Caco-2 (cell line): ENCODE measurements at regions not wholly inside any gene's neighbourhood (a gene's known extent, or its start where the extent isn't known, plus 50 kb on each side); places are given as distances from the start of the nearest gene placed in this dataset.

Experiments
- BruUV-seq: library from RNA; stranded (reverse); fragments of 400-500 nt; replicated peaks from 2 replicates; lab custom pipeline; 2021; lab: Mats Ljungman, UMichigan
- CTCF ChIA-PET: fragments of 300-600 bp; sonication (Branson Sonifier 250); formaldehyde crosslinking; loops from one replicate; lab custom pipeline; 2022; ENCODE audit warnings: antibody characterized with exemption; lab: Charles Lee
- POLR2A ChIA-PET: fragments of 300-600 bp; sonication (Branson Sonifier 250); formaldehyde crosslinking; loops from one replicate; lab custom pipeline; 2022; ENCODE audit warnings: antibody characterized with exemption; lab: Charles Lee
- DNase-seq, 2 experiments: peaks; one replicate each; pipeline versions ENCODE4 v3.0.0 to v3.0.0-alpha.2; 2020 to 2022
- H3K27me3 ChIP-seq: replicated peaks from 2 replicates; pipeline ENCODE4 v1.6.0; 2011; ENCODE audit warnings: low read length; ENCODE audit not compliant: control insufficient read depth, insufficient read depth
- H3K36me3 ChIP-seq: 2 replicates; pipeline ENCODE4 v1.5.1; 2011; ENCODE audit warnings: low read length; ENCODE audit not compliant: control insufficient read depth, insufficient read depth
- H3K4me1 ChIP-seq: fragments of 250-450 bp; sonication (Bioruptor Pico); 2 replicates; pipeline ENCODE4 v1.5.1; 2020; ENCODE audit warnings: mild to moderate bottlenecking
- H3K4me3 ChIP-seq: 2 replicates; pipeline ENCODE4 v1.5.1; 2011; ENCODE audit warnings: low read depth, mild to moderate bottlenecking, control low read depth, low read length
- H3K9me3 ChIP-seq: fragments of 250-450 bp; sonication (Bioruptor Pico); 2 replicates; pipeline ENCODE4 v1.5.1; 2020; ENCODE audit warnings: mild to moderate bottlenecking, moderate library complexity
- H3K27ac Mint-ChIP-seq: one replicate; pipeline ENCODE4 v1.8.0; 2022; ENCODE audit warnings: mixed read lengths; ENCODE audit not compliant: unreplicated experiment
- H3K27me3 Mint-ChIP-seq: one replicate; pipeline ENCODE4 v1.8.0; 2022; ENCODE audit warnings: mixed read lengths; ENCODE audit not compliant: insufficient read depth, unreplicated experiment
- H3K36me3 Mint-ChIP-seq: one replicate; pipeline ENCODE4 v1.8.0; 2022; ENCODE audit warnings: mild to moderate bottlenecking, mixed read lengths; ENCODE audit not compliant: insufficient read depth, unreplicated experiment
- H3K4me1 Mint-ChIP-seq: one replicate; pipeline ENCODE4 v1.8.0; 2022; ENCODE audit warnings: low read depth, mixed read lengths; ENCODE audit not compliant: unreplicated experiment
- H3K4me3 Mint-ChIP-seq: one replicate; pipeline ENCODE4 v1.8.0; 2022; ENCODE audit warnings: mild to moderate bottlenecking, moderate library complexity, mixed read lengths; ENCODE audit not compliant: unreplicated experiment
- H3K9me3 Mint-ChIP-seq: one replicate; pipeline ENCODE4 v1.8.0; 2022; ENCODE audit warnings: mixed read lengths; ENCODE audit not compliant: unreplicated experiment
- intact Hi-C: fragments of 100-400 bp; cut with micrococcal nuclease; formaldehyde crosslinking; loops from one replicate; pipeline ENCODE4 v1.10.0; 2022; ENCODE audit not compliant: unreplicated experiment
- TF ChIP-seq, protein P1 (sequence below), 2 experiments: fragments of 200-600 bp in 1 of 2; IDR thresholded peaks; 1 replicate in 1 of 2; 2 replicates in 1 of 2; pipeline versions ENCODE4 v1.5.1 to v1.8.0; 2011 to 2022; ENCODE audit warnings: antibody characterized with exemption in 1 of 2, control low read depth in 1 of 2, inconsistent platforms in 1 of 2, low read depth in 1 of 2, low read length in 1 of 2, mild to moderate bottlenecking in 1 of 2, moderate library complexity in 1 of 2; ENCODE audit not compliant: insufficient read depth in 1 of 2, severe bottlenecking in 1 of 2, unreplicated experiment in 1 of 2

DNA sequence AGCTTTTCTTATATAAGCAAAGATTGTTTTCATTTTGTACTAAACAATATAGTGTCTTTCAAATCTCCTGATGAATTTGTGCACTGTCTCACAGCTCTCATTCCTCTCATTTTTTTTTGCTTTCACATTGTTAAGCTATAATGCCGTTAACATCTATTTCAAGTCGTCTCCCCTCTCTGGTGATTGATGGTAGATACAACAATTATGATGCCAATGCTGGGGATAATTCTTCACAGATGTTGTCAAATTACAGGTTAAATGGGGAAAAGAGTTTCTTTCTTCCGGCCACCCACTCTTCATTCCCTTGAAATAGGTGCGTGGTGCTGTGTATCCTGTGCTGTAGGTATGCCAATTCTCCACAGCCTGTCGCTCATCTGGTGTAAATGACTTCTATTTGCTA is 1053.7 kb upstream of the ZEB2 start:
- POLR2A ChIA-PET: interaction anchor here (0.6 kb wide), 1 partner anchor 141 kb away, joined by 3 read pairs; no protein-coding TSS in a partner anchor
- H3K27me3 Mint-ChIP-seq: no peaks in the 10 kb centered on the region
- H3K9me3 Mint-ChIP-seq: no peaks in the 10 kb centered on the region
- H3K4me1 Mint-ChIP-seq: no peaks in the 10 kb centered on the region
- no TSS peak for BruUV-seq
- H3K27ac Mint-ChIP-seq: no peak overlapping the region
- no peaks in the 10 kb centered on the region for H3K9me3 ChIP-seq
- no peaks in the 10 kb centered on the region for H3K4me1 ChIP-seq
- H3K36me3 Mint-ChIP-seq: no peaks in the 10 kb centered on the region
- TF ChIP-seq, protein P1, sequence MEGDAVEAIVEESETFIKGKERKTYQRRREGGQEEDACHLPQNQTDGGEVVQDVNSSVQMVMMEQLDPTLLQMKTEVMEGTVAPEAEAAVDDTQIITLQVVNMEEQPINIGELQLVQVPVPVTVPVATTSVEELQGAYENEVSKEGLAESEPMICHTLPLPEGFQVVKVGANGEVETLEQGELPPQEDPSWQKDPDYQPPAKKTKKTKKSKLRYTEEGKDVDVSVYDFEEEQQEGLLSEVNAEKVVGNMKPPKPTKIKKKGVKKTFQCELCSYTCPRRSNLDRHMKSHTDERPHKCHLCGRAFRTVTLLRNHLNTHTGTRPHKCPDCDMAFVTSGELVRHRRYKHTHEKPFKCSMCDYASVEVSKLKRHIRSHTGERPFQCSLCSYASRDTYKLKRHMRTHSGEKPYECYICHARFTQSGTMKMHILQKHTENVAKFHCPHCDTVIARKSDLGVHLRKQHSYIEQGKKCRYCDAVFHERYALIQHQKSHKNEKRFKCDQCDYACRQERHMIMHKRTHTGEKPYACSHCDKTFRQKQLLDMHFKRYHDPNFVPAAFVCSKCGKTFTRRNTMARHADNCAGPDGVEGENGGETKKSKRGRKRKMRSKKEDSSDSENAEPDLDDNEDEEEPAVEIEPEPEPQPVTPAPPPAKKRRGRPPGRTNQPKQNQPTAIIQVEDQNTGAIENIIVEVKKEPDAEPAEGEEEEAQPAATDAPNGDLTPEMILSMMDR (IDR thresholded peaks at IDR 0.05; ENCODE audit: insufficient read depth in 1 of 2, low read depth in 1 of 2, low read length in 1 of 2, severe bottlenecking in 1 of 2, unreplicated experiment in 1 of 2): no peak
- CTCF ChIA-PET: no interaction called here
- H3K27me3 ChIP-seq: no peaks in the 10 kb centered on the region
- no peaks in the 10 kb centered on the region for H3K36me3 ChIP-seq
- H3K4me3 ChIP-seq: no peak overlapping the region
- intact Hi-C loops: no loop called here
- DNase-seq: no peak
- H3K4me3 Mint-ChIP-seq: no peak overlapping the region

DNA sequence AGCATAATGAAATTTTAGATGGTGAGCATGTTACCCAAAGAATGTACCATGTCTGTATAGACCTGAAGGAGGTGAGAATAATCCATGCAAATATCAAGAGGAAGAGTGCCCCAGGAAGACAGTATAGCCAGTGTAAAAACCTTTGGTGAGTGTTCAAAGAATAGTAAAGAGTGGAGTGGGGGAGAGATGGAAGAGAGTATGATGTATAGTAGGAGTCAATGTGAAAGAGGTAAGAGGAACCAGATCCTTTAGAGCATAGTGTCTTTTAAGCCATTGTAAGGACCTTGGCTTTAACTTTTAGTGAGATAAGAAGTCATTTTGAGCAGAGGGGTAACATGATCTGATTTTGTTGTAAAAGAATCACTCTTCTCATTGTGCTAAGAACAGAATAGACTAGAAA is 1052.3 kb upstream of the ZEB2 start:
- H3K4me3 ChIP-seq: no peak overlapping the region
- DNase-seq: no peak
- H3K4me1 ChIP-seq: no peaks in the 10 kb centered on the region
- H3K27ac Mint-ChIP-seq: no peak overlapping the region
- CTCF ChIA-PET: no interaction called here
- no peaks in the 10 kb centered on the region for H3K27me3 Mint-ChIP-seq
- no peak overlapping the region for H3K4me3 Mint-ChIP-seq
- H3K36me3 ChIP-seq: no peaks in the 10 kb centered on the region
- H3K9me3 Mint-ChIP-seq: no peaks in the 10 kb centered on the region
- H3K4me1 Mint-ChIP-seq: no peaks in the 10 kb centered on the region
- intact Hi-C loops: no loop called here
- no peaks in the 10 kb centered on the region for H3K27me3 ChIP-seq
- H3K9me3 ChIP-seq: no peaks in the 10 kb centered on the region
- POLR2A ChIA-PET: no interaction called here
- H3K36me3 Mint-ChIP-seq: no peaks in the 10 kb centered on the region
- BruUV-seq: no TSS peak
- TF ChIP-seq, protein P1 (IDR thresholded peaks at IDR 0.05; ENCODE audit: insufficient read depth in 1 of 2, low read depth in 1 of 2, low read length in 1 of 2, severe bottlenecking in 1 of 2, unreplicated experiment in 1 of 2): no peak

DNA sequence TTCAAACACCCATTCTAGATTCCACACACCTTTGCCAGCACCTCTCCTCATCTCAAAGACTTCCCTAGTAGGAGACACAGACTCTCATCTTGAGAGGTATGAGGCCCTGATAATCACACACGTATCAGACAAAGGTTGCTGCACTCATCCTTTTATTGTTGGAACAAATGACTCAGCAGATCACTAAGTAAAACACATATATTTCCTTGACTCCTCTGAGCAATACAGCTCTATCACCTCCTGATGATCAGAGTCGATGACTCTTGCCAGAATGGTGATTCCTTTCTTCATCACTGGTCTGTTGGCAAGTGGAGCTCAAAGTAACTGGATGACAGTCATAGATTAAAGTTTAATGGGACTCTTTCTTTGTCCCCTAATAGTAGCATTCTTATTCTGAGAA is 1049.2 kb upstream of the ZEB2 start:
- Mint-ChIP-seq H3K4me1 (no peaks in the 10 kb centered on the region), H3K27me3 (no peaks in the 10 kb centered on the region), H3K27ac (no peak overlapping the region), H3K36me3 (no peaks in the 10 kb centered on the region), H3K4me3 (no peak overlapping the region), H3K9me3 (no peaks in the 10 kb centered on the region)
- Histone ChIP-seq H3K36me3 (no peaks in the 10 kb centered on the region), H3K4me1 (0 out of 2 replicates have a peak, but pooled peaks cover under 1% of the 10 kb centered on the region), H3K27me3 (no peaks in the 10 kb centered on the region), H3K9me3 (no peaks in the 10 kb centered on the region), H3K4me3 (no peak overlapping the region)
- TF ChIP-seq, protein P1 (IDR thresholded peaks at IDR 0.05; ENCODE audit: insufficient read depth in 1 of 2, low read depth in 1 of 2, low read length in 1 of 2, severe bottlenecking in 1 of 2, unreplicated experiment in 1 of 2): no peak
- intact Hi-C loops: no loop called here
- CTCF ChIA-PET: no interaction called here
- no peak for DNase-seq
- BruUV-seq: no TSS peak
- POLR2A ChIA-PET: interaction anchor here (0.6 kb wide), 1 partner anchor 25 kb away, joined by 3 read pairs; no protein-coding TSS in a partner anchor
